ENCODE measurements at regions not wholly inside any gene's neighbourhood (a gene's known extent, or its start where the extent isn't known, plus 50 kb on each side); places are given as distances from the start of the nearest gene placed in this dataset.

DNA sequence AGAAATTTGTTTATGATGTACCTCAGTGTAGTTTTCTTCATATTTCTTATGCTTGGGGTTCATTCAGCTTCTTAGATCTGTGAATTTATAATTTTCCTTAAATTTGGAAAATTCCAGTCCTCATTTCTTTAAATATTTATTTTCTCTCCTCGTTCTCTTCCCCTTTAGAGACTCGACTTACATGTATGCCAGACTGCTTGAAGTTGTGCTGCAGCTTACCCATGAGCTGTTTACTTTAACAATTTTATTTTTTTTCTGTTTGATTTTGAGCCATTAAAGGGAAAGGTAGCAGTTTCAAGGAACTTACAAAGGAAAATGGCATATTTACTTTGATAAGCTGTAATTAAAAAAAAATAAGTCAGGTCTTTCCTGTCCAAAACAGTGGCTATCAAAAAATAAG lies 123.0 kb upstream of the ZNF32 start:
- no peak for DNase-seq (ENCODE audit: low read depth)
- TF ChIP-seq, protein P1, sequence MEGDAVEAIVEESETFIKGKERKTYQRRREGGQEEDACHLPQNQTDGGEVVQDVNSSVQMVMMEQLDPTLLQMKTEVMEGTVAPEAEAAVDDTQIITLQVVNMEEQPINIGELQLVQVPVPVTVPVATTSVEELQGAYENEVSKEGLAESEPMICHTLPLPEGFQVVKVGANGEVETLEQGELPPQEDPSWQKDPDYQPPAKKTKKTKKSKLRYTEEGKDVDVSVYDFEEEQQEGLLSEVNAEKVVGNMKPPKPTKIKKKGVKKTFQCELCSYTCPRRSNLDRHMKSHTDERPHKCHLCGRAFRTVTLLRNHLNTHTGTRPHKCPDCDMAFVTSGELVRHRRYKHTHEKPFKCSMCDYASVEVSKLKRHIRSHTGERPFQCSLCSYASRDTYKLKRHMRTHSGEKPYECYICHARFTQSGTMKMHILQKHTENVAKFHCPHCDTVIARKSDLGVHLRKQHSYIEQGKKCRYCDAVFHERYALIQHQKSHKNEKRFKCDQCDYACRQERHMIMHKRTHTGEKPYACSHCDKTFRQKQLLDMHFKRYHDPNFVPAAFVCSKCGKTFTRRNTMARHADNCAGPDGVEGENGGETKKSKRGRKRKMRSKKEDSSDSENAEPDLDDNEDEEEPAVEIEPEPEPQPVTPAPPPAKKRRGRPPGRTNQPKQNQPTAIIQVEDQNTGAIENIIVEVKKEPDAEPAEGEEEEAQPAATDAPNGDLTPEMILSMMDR (IDR thresholded peaks at IDR 0.05; ENCODE audit: low read length, missing control alignments), result no peak
- H3K4me3 ChIP-seq (replicated peaks; ENCODE audit: low read depth, low read length), result no peak overlapping the region

DNA sequence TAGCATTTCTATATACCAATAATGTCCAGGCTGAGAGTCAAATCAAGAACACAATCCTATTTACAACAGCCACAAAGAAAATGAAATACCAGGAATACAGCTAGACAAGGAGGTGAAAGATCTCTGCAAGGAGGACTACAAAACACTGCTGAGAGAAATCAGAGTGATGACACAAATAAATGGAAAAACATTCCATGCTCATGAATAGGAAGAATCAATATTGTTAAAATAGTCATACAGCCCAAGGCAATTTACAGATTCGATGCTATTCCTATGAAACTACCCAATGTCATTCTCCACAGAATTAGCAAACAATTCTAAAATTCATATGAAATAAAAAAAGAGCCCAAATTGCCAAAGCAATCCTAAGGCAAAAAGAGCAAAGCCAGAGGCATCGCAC lies 116.8 kb upstream of the ZNF32 start:
- no peak overlapping the region for H3K4me3 ChIP-seq (replicated peaks; ENCODE audit: low read depth, low read length)
- TF ChIP-seq, protein P1 (IDR thresholded peaks at IDR 0.05; ENCODE audit: low read length, missing control alignments), result no peak
- DNase-seq (ENCODE audit: low read depth), result no peak

DNA sequence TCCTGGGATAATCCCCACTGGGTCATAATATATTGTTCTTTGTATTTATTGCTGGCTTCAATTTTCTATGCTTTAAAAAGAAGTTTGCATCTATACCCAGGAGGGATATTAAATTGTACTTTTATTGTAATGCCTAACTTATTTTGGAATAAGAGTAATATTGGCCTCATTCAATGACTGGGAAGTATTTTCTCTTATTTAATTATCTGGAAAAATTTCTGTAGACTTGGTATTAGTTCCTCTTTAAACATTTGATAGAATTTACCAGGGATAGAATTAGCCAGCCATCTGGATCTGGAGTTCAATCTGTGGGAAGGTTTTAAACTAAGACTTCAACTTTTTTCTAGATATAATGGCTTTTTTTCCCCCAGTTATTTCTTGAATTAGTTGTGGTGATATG lies 115.2 kb upstream of the ZNF32 start:
- TF ChIP-seq, protein P1 (IDR thresholded peaks at IDR 0.05; ENCODE audit: low read length, missing control alignments), result no peak
- H3K4me3 ChIP-seq (replicated peaks; ENCODE audit: low read depth, low read length), result no peak overlapping the region
- no peak for DNase-seq (ENCODE audit: low read depth)

DNA sequence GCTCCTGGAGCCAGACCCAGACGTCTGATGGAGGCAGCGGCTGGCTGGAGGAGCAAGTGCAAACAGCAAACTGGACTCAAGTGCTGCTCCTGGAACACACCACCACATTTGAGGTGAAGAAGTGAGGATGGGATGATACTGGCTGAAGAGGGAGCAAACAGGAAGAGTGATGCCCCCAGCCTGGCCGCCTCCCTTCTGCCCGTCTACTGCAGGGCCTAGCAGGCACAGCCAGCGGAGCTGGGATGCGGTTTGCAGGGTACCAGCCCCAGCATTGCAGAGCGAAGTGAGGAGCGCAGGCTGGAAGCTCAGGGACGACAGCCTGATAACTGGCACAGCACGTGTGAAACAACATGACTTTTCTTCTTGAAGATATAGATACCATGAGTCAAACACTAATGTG lies 111.8 kb upstream of the ZNF32 start:
- TF ChIP-seq, protein P1 (IDR thresholded peaks at IDR 0.05; ENCODE audit: low read length, missing control alignments), result no peak
- H3K4me3 ChIP-seq (replicated peaks; ENCODE audit: low read depth, low read length), result no peak overlapping the region
- DNase-seq (ENCODE audit: low read depth), result no peak

DNA sequence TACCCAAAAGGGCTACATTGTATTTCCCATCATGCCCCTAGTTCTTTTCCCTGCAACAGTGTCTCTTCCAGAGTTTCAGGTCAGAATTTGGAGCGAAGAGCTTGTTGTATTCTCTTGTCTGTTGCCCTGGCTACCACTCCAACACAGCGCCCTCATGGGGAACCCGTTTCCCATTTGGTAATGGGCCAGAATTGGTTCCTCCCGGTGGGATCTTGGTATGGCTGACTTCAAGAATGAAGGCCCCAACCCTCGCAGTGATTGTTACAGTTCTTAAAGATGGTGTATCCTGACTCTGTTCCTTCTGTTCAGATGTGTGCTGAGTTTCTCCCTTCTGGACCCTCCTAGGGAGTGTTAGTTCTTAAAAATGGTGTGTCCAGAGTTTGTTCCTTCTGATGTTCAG lies 110.5 kb upstream of the ZNF32 start:
- DNase-seq (ENCODE audit: low read depth), result no peak
- TF ChIP-seq, protein P1 (IDR thresholded peaks at IDR 0.05; ENCODE audit: low read length, missing control alignments), result no peak
- no peak overlapping the region for H3K4me3 ChIP-seq (replicated peaks; ENCODE audit: low read depth, low read length)

DNA sequence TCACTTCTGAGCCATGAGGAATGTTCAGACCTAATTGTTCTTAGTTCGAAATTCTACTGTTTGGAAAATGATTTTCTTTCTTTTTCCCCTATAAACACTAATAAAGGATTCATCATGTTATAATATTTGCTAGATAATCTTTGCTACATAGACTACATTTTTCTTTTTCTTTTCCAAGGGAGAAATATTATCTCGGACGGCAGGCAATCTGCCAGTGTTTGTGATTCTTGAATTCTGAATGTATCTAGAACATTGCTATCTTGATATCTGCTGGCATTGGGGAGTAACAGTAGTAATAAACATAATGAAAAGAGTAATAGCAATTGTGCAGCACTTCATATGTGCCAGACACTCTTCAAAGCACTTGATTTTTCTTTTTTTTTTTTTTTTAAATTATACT lies 107.7 kb upstream of the ZNF32 start:
- H3K4me3 ChIP-seq (replicated peaks; ENCODE audit: low read depth, low read length), result no peak overlapping the region
- no peak for DNase-seq (ENCODE audit: low read depth)
- TF ChIP-seq, protein P1 (IDR thresholded peaks at IDR 0.05; ENCODE audit: low read length, missing control alignments), result no peak

DNA sequence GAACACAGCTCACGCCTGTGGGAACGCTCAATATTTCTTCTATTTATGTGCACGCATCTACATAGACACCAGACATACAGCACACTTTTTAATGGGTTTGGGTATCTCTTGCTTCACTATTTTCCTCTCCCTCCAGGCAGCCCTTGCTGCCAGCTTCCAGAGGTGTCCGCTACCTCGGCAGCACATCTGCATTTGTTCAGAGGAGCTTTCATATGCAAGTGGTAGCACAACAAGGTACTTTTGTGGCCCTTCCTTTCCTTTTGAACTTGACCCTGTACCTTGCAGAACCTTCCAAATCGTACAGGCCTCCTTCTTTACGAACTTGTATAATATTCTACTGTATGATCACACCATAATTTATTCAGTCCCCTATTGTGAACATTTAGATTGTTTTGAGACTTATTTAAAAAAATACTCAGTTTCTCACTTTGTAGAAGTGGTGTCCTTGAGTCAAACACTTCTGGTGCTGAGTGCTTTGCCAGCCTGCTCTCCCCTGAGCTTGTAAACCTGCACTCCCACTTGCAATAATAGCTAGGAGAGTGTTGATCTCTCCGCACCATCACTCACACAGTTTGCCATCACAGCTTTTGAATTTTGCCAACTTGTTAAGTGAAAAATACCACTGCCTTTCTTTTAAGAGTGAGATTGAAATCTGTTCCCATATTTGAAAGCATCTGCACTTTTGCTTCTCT lies 106.0 kb upstream of the ZNF32 start:
- TF ChIP-seq, protein P1 (IDR thresholded peaks at IDR 0.05; ENCODE audit: low read length, missing control alignments), result no peak
- H3K4me3 ChIP-seq (replicated peaks; ENCODE audit: low read depth, low read length), result no peak overlapping the region
- DNase-seq (ENCODE audit: low read depth), result no peak

All from fibroblast of pulmonary artery (primary cell).